M059J (cell line): ENCODE measurements at regions not wholly inside any gene's neighbourhood (a gene's known extent, or its start where the extent isn't known, plus 50 kb on each side); places are given as distances from the start of the nearest gene placed in this dataset.

Experiments used
- DNase-seq: peaks from one replicate; pipeline ENCODE4 v3.0.0-alpha.2; 2012; ENCODE audit warnings: low read depth

GRCh38 chr10:131831561-131831960 is 69.2 kb upstream of the PPP2R2D start:
- no peak for DNase-seq

GRCh38 chr10:131832056-131832685 is 68.6 kb upstream of the PPP2R2D start:
- no peak for DNase-seq

DNA sequence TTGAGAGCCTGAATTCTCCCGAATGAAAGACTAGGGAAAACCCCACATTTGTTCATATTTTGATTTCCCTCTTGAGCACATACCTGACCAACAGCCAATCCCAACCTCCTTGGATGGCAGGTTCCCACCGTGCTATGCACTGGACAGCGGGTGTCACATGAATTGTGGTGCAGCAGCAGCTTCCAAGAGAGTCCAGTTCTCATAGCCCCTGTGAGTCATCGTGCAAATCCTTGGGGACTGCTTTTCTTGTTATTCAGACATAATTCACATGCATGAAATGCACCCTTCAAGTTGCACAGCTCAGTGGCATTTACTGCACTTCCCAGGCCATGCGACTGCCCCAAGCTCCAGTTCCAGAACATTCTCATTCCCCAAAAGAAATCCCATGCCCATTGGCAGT is 67.8 kb upstream of the PPP2R2D start:
- DNase-seq = no peak

DNA sequence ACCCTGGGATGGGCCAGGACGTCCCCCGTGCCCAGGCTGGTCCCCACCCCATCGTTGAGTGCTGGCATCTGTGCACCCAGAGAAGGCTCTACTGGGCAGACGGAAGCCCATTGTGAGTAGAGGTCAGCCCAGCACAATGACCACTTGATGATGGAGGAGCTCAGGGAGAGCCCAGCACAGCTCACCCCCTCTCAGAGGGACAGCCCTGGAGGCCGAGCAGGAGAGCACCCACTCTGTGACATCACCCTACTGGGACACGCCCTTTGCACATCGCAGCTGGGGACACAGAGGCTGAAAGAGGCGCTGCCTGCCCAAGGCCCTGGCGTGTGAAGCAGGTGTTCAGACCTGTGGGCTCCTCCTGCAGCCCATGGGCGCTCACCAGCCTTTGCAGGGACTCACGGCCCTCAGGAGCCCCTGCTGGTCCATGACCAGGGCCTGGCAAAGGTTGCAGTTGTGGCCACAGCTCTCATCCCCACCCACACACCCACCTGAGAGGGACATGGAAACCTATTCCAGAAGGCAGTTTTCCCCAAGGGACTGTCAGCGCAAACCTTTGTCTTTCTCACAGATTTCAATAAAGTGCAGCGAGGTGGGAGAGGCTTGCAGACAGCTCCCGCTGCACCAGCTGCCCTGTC is 67.2 kb upstream of the PPP2R2D start:
- DNase-seq = no peak

GRCh38 chr10:131834152-131834810 is 66.5 kb upstream of the PPP2R2D start:
- no peak for DNase-seq

GRCh38 chr10:131838966-131839742 is 61.7 kb upstream of the PPP2R2D start:
- no peak for DNase-seq

- peak; percentile 9 for DNase-seq
These were observed 60.7 kb upstream of the PPP2R2D start for GRCh38 chr10:131839880-131840787.

- DNase-seq = no peak
These were observed 60.1 kb upstream of the PPP2R2D start for GRCh38 chr10:131840788-131841118.

DNA sequence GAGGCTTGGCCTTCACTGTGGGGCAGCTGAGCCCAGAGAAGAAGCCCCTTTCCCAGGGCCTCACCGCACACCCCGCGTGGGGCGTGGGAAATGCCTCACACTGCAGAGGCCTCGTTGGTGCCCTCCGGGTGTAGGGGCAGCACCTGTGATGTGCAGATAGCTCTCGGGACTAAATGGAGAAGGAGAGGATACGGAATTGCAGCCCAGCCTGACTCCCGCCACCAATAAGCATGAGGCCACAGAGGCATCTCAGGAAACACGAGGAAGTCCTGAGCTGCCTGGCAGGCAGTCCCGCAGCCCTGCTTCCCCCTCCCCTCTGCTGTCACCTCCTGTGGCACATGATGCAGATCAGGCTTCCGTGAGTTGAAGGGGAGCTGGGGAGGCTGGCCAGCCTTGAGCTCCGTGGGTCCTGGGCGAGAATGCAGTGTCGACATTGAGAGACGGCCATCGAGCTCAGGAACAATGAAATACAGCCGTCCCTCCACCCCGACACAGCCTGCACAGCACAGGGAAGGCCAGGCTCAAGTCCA is 59.6 kb upstream of the PPP2R2D start:
- no peak for DNase-seq

- DNase-seq = no peak
These were observed 59.1 kb upstream of the PPP2R2D start for GRCh38 chr10:131841661-131842139.

DNA sequence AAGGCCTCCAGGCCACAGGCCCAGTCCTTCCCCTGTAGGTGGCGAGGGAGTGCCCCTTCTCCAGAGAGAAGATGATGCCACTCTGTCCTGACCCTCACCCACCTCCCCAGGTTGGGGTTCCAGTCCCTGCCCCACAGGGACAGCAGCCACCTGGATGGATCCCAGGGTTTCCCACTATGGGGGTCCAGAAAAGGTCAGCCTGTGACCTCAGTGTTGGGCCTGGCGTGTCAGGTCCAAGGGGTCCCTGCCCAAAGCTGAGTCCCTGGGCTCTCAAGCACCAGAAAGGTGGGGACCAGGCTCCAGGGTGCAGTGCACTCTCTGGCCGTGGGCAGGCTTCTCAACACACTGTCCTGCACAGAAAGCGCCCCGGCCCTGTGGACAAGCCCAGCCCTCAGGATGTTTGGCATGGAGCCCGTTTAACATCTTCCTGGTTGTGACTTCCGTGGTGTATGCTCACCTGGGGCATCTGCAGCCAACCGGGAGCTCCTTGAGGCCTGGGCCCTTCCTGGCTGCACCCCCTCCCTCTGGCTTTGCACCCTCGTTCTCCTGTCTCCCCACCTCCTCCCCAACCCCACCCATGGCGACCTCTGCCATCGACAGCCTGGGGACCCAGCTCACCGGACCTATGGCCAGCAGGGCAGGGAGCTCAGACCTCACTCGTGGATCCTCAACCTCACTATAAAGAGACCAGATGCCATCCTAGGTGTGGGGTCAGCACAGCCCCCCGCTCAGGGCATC is 58.3 kb upstream of the PPP2R2D start:
- DNase-seq = no peak

DNA sequence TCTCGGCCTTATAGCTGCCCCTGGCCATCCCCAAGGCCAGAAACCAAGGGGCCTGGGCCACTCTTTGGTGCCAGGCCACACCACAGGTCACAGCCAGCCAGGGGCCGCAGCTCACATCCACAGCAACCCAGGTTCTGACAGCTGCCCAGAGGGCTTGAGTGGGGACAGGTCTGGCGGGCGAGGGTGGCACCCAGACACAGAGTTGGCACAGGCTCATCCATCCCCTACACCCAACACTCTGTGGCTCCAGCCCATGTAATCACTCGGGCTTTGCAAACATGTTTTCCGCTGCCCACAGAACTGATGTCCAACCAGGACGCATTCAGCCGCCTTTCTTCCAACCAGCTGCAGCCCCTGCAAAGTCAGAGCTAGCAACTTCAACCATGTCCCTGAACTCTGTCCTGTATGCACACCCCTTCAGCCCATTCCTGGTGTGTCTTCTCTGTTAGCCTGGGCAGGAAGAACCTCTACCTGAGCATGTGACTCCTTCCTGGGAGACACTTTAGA is 57.7 kb upstream of the PPP2R2D start:
- no peak for DNase-seq

- DNase-seq = no peak
These were observed 56.9 kb upstream of the PPP2R2D start for GRCh38 chr10:131843881-131844284.

DNA sequence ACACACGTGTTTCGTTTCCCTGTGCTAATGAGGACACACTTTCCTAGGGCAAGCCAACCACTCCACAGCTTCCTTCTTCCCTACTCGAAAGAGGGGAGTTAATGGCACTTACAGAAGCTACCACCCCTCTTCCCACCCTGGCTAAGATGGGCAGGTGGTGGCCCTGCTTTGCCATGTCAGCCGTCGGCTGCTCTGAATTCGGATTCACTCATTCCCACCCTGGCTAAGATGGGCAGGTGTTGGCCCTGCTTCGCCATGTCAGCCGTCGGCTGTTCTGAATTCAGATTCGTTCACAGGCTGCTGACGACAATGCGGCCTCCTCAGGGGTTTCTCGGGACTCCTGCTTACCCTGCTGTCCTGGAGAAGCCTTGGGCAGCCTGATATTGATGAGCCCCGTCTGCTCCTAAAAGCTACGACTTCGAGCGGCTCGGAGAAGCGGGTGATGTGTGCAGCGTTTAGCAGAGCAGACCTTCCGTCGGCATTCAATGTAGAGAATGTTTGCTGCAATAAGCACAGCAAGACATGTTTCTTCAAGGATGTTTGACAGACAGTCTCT is 56.2 kb upstream of the PPP2R2D start:
- no peak for DNase-seq

- no peak for DNase-seq
These were observed 55.1 kb upstream of the PPP2R2D start for GRCh38 chr10:131845505-131846239.

- no peak for DNase-seq
These were observed 54.3 kb upstream of the PPP2R2D start for GRCh38 chr10:131846240-131847101.

DNA sequence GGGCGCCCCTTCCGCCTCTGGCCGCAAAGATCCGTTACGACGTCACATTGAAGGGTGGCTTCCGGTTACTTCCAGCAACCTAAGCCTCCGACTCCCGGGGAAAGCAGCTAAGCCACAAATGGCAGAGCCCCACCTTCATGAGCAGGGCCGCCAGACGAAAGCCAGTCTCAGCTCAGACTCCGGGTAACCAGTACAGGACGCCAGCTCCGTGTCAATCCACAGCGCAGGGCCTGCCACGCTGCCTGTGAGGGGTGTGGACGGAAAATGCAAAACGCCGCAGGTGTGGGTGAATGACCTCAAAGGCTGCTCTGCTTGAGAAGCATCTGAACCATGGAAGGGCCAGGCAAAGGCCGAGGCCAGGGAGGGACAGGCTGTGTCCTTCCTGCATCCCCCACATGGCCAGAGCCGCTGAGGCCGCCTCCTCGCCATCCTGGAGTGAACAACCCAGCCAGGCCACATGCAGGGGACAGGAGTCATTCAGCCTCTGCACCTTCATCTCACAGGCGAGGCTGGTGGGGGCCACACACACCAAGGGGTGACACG is 53.5 kb upstream of the PPP2R2D start:
- no peak for DNase-seq

- DNase-seq = no peak
These were observed 52.5 kb upstream of the PPP2R2D start for GRCh38 chr10:131848296-131848695.
